ENCODE measurements at regions not wholly inside any gene's neighbourhood (a gene's known extent, or its start where the extent isn't known, plus 50 kb on each side); places are given as distances from the start of the nearest gene placed in this dataset.

- Histone ChIP-seq H3K27me3 (ENCODE audit: control insufficient read depth, extremely low read depth, insufficient read depth, low read length) (no peaks in the 10 kb centered on the region), H3K36me3 (ENCODE audit: control insufficient read depth in 2 of 2, extremely low read depth in 1 of 2, insufficient read depth in 2 of 2, low read length in 2 of 2) (no peaks in the 10 kb centered on the region), H3K4me1 (ENCODE audit: control insufficient read depth, extremely low read depth, insufficient read depth, low read length) (no peaks in the 10 kb centered on the region), H3K9ac (ENCODE audit: control insufficient read depth, extremely low read depth, insufficient read depth, low read length) (no peak overlapping the region), H3K27ac (ENCODE audit: control insufficient read depth, insufficient read depth, low read length) (no peak overlapping the region), H3K4me3 (ENCODE audit: control insufficient read depth in 2 of 3, extremely low read depth in 1 of 3, insufficient read depth in 2 of 3, low read depth in 1 of 3, low read length in 3 of 3) (no peak overlapping the region), H3K4me2 (ENCODE audit: control insufficient read depth, extremely low read depth, insufficient read depth, low read depth, low read length) (no peak overlapping the region), H3K79me2 (ENCODE audit: control insufficient read depth, insufficient read depth, low read length) (no peaks in the 10 kb centered on the region), H3K9me3 (ENCODE audit: control insufficient read depth, low read depth, low read length) (no peaks in the 10 kb centered on the region), H2AFZ (ENCODE audit: control insufficient read depth, low read length) (no peak overlapping the region), H4K20me1 (ENCODE audit: control insufficient read depth, extremely low read depth, insufficient read depth, low read length) (no peaks in the 10 kb centered on the region), H3K9me1 (ENCODE audit: control insufficient read depth, extremely low read depth, insufficient read depth, low read length) (no peaks in the 10 kb centered on the region)
- dilution Hi-C loops (cut with MboI; ENCODE audit: extremely low pct_ligation_motif_present, low sequenced_read_pairs) = no loop called here
- no peak for TF ChIP-seq EZH2 (IDR thresholded peaks at IDR 0.05; ENCODE audit: low read length)
- TF ChIP-seq CTCF (optimal IDR thresholded peaks at IDR 0.05 in 1 of 3, IDR thresholded peaks at IDR 0.05 in 1 of 3, conservative IDR thresholded peaks at IDR 0.05 in 1 of 3; ENCODE audit: extremely low read depth in 1 of 3, insufficient read depth in 2 of 3, low read length in 3 of 3) = no peak
- FAIRE-seq = no peak
- DNase-seq (ENCODE audit: low read depth, low spot score) = no peak
Observed at GRCh38 chr20:50340541-50340940, 149.9 kb downstream of the CEBPB start.

DNA sequence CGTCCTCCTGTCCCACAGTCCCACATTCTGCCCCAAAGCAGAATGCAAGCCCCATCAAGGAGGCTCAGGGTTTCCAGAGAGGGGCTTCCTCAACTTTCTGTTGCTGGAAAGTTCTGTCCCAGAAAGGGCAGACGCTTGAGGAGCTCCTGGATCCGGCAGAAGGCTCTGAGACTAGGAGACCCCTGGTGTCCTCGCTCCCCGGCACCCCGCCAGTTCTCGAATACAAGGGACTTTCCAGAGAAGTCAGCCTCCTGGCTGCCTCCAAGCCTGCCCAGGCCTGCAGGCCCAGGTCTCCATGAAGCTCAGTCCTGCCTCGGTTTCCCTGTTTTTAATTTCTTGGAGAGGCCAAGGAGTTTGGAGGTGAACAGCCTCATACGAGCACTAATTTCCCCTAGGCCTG is 150.4 kb downstream of the CEBPB start:
- no peak overlapping the region for H3K4me2 ChIP-seq (ENCODE audit: control insufficient read depth, extremely low read depth, insufficient read depth, low read depth, low read length)
- H3K27ac ChIP-seq (ENCODE audit: control insufficient read depth, insufficient read depth, low read length) = no peak overlapping the region
- DNase-seq (ENCODE audit: low read depth, low spot score) (no peak), FAIRE-seq (no peak)
- dilution Hi-C loops (cut with MboI; ENCODE audit: extremely low pct_ligation_motif_present, low sequenced_read_pairs) = no loop called here
- H4K20me1 ChIP-seq (ENCODE audit: control insufficient read depth, extremely low read depth, insufficient read depth, low read length) = no peaks in the 10 kb centered on the region
- no peak for TF ChIP-seq EZH2 (IDR thresholded peaks at IDR 0.05; ENCODE audit: low read length)
- TF ChIP-seq CTCF (optimal IDR thresholded peaks at IDR 0.05 in 1 of 3, IDR thresholded peaks at IDR 0.05 in 1 of 3, conservative IDR thresholded peaks at IDR 0.05 in 1 of 3; ENCODE audit: extremely low read depth in 1 of 3, insufficient read depth in 2 of 3, low read length in 3 of 3) = no peak
- no peak overlapping the region for H2AFZ ChIP-seq (ENCODE audit: control insufficient read depth, low read length)
- H3K4me3 ChIP-seq (ENCODE audit: control insufficient read depth in 2 of 3, extremely low read depth in 1 of 3, insufficient read depth in 2 of 3, low read depth in 1 of 3, low read length in 3 of 3) = no peak overlapping the region
- peaks cover 2% of the 10 kb centered on the region for H3K4me1 ChIP-seq (ENCODE audit: control insufficient read depth, extremely low read depth, insufficient read depth, low read length)
- no peak overlapping the region for H3K9ac ChIP-seq (ENCODE audit: control insufficient read depth, extremely low read depth, insufficient read depth, low read length)
- H3K79me2 ChIP-seq (ENCODE audit: control insufficient read depth, insufficient read depth, low read length) = no peaks in the 10 kb centered on the region
- H3K27me3 ChIP-seq (ENCODE audit: control insufficient read depth, extremely low read depth, insufficient read depth, low read length) = no peaks in the 10 kb centered on the region
- no peaks in the 10 kb centered on the region for H3K9me1 ChIP-seq (ENCODE audit: control insufficient read depth, extremely low read depth, insufficient read depth, low read length)
- no peaks in the 10 kb centered on the region for H3K9me3 ChIP-seq (ENCODE audit: control insufficient read depth, low read depth, low read length)
- H3K36me3 ChIP-seq (ENCODE audit: control insufficient read depth in 2 of 2, extremely low read depth in 1 of 2, insufficient read depth in 2 of 2, low read length in 2 of 2) = no peaks in the 10 kb centered on the region

Measured in keratinocyte (primary cell).